ENCODE measurements at regions not wholly inside any gene's neighbourhood (a gene's known extent, or its start where the extent isn't known, plus 50 kb on each side); places are given as distances from the start of the nearest gene placed in this dataset.
A peak's percentile ranks its signal among the peaks of the same experiment; 100 is the strongest.

- no peak for DNase-seq
Measured at GRCh38 chr3:189563853-189564563, 67.2 kb upstream of the TP63 start.

- DNase-seq: peak; percentile 67
Measured at GRCh38 chr3:189566550-189567130, 64.5 kb upstream of the TP63 start.

DNA sequence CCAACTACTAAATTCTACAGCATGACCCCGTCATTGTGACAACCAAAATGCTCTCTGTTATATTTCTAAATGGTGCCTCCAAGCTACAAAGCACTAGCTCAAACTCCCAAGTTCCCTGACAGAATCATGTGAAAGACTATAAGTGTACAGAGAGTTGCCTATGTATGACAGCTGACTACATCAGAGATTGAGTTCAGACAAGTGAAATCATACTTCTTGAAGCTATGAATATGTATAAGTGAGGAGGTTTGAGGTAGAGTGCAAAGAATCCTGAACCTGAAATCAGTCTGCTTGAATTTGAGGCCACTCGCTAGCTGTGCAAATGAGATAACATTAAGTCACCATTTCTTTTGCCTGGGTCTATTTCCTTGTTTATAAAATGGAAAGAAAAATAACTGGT is 63.9 kb upstream of the TP63 start:
- DNase-seq: no peak

- no peak for DNase-seq
Measured at GRCh38 chr3:189567766-189568420, 63.3 kb upstream of the TP63 start.

- DNase-seq: no peak
Measured at GRCh38 chr3:189568961-189569360, 62.2 kb upstream of the TP63 start.

DNA sequence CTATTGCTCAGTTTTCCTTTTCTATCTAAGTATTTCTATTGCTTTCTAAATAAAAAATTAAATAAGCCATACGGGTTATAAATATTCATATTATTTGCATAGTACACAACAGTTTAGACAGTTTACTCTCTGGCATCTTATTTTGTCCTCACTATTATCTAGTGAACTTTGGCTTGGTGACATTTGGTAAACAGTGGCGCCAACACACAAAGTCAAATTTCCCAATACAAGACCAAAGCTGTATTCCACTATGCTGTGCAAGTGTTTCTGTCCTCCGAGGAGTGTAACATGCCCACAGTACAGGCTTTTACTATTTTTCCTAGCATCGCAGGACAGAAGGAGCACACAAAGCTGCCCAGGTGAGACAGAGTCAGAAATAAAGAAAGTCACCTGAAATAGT is 61.7 kb upstream of the TP63 start:
- DNase-seq: no peak

- no peak for DNase-seq
Measured at GRCh38 chr3:189570916-189571315, 60.3 kb upstream of the TP63 start.

- no peak for DNase-seq
Measured at GRCh38 chr3:189572249-189572648, 58.9 kb upstream of the TP63 start.

- no peak for DNase-seq
Measured at GRCh38 chr3:189573004-189573403, 58.2 kb upstream of the TP63 start.

DNA sequence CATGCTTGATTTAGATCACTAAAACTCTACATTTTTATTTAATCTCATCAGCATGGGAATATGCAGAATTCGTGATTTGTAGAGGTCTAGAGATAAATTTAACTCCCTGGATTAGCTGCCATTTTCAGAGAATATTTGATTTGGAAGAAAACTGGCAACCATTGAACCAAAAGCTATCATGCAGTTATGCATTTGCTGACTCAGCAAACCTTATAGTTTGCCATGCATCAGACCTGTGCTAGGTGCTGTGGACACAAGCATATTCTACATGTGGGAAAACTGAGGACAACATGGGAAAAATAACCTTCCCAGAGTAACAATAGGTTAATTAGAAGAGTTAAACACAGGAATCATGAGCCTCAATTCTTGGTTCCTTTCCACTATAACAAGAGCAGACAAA is 54.7 kb upstream of the TP63 start:
- DNase-seq: no peak

- no peak for DNase-seq
Measured at GRCh38 chr3:189577050-189577951, 53.9 kb upstream of the TP63 start.

GRCh38 chr3:189580190-189580589 is 51.0 kb upstream of the TP63 start:
- DNase-seq: no peak

Measured in hematopoietic multipotent progenitor cell treated with erythropoietin and hydrocortisone succinate and interleukin-3 and kit ligand, for 8 days (in vitro differentiated cells).